ENCODE measurements at regions not wholly inside any gene's neighbourhood (a gene's known extent, or its start where the extent isn't known, plus 50 kb on each side); places are given as distances from the start of the nearest gene placed in this dataset.
A peak's percentile ranks its signal among the peaks of the same experiment; 100 is the strongest.

DNA sequence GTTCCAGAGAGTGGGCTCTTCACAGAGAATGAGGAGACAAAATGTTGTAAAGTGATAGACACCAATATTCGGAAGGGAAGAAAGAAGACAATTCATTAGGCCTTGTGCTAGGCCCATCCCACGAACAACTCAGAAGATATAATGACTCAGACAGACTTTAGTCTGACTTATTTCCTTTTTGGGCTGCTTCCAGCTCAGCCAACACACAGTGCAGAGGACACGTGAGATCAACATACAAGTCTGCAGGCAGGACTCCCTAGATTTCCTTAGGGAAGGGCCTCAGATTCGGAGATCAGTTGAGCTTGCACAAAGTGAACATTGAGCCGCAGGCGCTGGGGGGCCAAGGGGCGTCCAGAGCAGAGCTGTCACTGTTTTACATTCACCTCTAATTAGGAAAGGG, 290.7 kb upstream of the TENM3 start:
- no peak for DNase-seq (ENCODE audit: low read depth)

DNA sequence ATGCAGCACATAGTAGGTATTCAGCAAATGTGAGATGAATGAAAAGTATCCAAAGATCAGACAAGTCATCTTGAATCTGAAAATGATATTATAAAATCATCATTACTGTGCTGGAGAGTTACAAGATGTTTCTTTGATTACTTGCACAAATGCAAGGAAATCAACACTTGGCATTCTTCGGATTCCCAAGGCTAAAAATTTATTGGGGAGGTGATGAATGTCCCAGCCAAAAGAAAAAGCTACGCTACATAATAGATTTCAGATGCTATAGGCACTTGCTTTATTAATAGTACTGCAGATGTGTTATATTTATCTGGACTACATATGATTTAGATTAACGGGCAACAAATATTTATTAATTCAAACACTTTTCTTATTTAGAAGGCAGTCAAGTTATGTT, 286.7 kb upstream of the TENM3 start:
- no peak for DNase-seq (ENCODE audit: low read depth)

DNA sequence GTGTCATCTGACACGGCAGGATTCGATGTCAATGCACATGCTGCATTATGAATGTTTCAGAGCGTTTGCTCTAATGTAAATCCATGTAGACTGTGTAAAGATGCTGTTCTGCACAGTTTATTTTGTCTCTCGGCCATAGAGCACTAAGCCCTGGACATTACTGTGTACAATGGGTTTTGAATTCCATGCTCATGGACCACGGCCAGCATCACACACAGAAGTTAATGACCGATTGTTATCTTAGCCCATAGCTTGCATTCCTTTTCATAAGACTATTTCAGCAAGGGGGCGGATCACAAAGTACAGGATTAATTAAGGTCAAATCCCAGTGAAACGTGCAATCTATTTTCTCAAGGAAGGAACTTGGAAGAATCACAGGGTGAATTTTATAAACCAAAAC, 286.1 kb upstream of the TENM3 start:
- peak; percentile 69 for DNase-seq (ENCODE audit: low read depth)

DNA sequence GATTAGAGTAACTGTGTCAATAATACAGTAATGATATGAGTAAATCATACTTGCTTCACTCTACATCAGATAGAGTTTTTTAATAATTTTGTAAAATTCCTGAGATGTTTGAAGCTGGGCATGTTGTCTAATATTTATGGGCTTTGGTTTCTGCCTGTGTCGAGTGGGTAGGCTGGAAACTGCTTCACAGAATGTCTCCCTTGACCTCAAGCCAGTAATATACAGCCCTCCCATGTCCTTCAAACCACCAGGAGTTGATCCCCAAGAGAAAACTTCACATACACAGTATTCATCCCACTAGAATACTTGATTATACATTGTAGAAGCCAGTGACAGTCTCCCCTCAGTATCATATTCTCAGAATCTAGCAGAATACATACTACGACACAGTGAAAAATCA, 284.8 kb upstream of the TENM3 start:
- DNase-seq (ENCODE audit: low read depth): no peak

DNA sequence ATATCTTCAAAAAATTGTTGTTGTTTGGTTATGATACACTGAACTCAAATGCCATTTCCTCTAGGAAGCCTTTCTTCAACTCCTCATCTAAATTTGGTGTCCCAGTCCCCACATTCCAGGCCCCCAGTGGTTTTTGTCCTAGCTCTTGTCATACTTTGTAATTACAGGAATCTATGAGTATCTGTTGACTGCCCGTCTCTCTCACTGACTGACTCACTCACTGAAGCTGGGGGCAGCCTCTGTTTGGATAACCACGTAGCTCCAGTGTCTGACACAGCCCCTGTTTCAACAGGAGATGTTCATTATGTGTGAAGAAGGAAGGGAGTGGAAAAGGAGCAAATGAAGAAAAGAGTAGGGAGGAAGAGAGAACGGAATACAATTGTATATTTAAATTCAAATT, 284.1 kb upstream of the TENM3 start:
- peak; percentile 66 for DNase-seq (ENCODE audit: low read depth)

DNA sequence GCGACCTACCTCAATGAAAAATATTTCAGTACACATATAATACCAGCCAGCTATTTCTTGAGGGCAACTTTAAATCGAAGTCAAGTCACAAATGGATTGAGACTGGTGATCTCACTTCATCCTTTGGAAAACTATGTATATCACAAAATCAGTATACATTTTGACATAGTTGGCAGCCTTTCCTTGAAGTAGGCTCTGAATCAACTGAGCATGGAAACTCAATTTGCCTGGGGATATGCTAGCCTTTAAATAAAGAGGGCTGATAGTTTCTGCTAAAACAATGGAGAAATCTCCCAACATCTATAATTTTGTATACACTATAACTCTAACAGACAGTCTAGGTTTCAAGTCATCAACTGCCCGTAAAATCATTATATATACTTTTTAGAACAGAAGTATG, 282.8 kb upstream of the TENM3 start:
- DNase-seq (ENCODE audit: low read depth): no peak

DNA sequence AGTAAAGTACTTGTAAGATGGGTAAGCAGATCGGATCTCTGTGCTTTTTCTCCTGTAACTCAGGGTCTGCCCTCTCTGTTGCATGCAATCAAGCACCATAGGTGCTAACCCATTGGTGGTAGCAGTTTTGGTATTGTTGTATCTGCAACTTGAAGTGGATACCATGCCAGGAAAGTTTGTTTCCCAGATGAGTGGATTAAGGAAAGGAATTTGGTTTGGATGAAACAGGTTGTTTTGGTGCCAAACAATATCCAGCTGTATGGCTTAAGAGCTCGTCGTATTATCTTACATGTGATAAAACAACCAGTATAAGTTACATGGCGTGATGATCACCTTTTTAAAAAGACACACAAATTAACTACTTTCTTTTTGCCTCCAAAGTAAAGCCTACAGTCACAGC, 280.9 kb upstream of the TENM3 start:
- DNase-seq (ENCODE audit: low read depth): no peak

DNA sequence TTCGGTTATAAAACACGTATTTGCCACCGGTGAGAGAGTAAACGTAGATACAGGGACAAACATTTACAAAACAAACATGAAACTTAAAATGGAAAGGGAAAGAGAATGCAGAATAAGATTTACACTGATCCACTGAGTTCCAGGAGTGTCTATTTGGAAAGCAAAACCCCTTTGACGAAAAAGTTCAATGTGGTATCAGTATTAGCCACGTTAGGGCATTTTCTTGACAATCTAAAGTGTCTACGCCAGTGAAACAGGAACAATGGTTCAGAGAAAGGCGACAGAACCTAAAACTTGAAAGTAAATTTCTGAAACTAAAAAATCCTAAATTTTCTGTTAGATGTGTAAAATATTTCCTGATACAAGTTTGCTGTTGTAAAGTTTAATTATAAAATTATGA, 278.5 kb upstream of the TENM3 start:
- no peak for DNase-seq (ENCODE audit: low read depth)

DNA sequence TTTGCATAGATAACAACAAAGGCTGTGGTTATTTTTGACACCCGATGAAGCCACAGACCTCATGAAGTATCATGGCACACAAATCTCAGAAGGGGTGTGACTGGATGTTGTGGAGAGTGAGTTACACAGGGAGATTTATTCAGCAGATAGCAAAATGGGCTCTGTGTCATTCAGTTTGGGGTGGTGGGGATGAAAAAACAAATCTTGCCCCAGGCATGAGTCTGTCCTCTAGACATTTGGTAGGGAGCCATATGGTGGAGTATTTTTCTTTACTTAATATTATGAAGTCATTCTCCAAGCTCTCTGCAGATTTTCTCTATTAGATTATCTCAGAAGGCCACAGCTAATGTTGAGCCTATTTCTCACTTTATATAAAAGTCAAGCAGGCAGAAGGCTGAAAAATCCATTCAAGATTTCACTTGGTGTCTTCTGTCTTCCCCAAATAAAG, 277.1 kb upstream of the TENM3 start:
- DNase-seq (ENCODE audit: low read depth): peak; percentile 64

DNA sequence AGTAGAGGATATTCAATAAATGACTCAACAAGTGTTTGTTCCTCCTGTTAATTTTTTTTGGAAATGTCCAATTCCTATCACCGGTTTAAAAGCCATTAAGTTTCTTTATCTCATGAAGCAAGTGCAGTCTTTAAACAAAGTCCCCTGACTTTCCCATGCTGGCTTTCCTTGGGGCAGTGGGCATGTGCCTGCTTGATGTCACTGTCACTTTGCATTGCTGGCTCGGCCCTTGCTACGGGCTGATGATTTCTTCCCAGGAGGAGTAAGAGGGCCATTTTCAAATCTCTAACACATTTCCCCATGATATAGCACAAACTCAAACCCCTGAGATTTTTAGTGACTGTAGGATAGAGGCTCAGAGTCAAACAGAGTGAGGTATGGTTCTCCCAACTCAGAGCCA, 275.8 kb upstream of the TENM3 start:
- DNase-seq (ENCODE audit: low read depth): no peak

DNA sequence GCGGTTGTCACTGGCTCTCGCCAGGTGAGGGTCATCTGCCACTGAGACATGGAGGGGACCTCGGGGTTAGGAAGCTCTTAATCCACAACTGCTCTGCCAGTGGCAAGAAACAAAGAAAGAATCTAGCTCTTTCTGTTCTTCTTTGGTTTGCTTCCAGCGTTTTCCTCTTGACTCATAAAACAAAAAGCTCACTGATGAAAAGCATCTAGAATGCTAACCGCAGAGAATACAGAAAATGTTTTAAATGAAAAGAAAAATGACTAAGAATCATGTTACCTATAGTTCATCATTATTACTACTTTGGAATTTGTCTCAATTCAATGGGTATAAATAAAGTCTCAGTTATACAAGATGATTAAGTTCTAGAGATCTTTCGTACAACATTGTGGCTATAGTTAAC, 274.8 kb upstream of the TENM3 start:
- peak; percentile 50 for DNase-seq (ENCODE audit: low read depth)

DNA sequence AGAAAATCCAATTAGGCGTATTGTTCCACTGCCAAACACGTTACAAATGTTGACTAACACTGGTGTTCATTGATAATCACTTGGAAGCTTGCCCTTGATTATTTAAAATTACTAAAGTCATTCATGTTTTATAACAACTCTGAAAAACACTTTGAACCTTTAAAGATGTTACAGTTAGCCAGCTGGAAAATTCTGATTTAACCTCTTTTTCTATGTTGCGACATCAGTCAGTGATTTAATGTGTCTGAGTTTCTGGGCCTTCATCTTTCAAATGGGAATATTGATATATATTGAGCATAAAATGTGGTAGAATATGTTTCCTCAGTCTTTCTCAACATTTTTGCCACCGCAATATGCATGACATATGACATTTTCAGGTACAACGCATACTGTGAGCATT, 274.1 kb upstream of the TENM3 start:
- no peak for DNase-seq (ENCODE audit: low read depth)

DNA sequence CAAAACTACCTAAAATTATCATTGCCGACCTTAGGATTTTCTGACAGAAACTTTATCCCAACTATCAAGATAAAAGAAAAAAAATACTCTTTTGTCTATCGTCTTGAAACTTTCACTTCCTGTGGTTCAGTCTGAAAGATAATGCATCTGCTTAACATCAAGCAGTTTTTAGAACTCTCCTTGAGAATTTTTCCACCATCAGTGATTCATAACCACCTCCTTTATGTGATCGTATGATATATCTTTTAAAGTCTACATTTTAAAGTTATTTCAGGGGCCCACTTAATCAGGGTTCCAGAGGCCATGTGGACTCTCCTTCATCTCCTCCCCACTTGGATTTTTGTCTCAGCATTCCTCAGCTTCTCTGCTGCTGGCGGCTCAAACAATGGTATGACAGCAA, 272.8 kb upstream of the TENM3 start:
- DNase-seq (ENCODE audit: low read depth): no peak

DNA sequence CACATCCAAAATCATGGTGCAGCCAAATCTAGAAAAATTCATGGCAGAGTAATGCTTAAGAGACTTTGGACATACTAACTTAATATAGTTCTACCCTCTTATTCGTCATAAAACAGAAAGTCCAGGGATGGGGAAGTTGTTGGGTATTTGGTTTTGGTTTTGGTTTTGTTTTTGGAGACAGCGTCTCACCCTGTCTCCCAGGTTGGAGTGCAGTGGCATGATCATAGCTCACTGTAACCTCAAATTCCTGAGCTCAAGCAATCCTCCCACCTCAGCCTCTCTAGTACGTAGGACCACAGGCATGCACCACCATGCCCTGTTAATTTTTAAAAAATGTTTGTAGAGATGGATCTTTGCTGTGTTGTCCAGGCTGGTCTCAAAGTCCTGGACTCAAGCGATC, 271.8 kb upstream of the TENM3 start:
- DNase-seq (ENCODE audit: low read depth): no peak

DNA sequence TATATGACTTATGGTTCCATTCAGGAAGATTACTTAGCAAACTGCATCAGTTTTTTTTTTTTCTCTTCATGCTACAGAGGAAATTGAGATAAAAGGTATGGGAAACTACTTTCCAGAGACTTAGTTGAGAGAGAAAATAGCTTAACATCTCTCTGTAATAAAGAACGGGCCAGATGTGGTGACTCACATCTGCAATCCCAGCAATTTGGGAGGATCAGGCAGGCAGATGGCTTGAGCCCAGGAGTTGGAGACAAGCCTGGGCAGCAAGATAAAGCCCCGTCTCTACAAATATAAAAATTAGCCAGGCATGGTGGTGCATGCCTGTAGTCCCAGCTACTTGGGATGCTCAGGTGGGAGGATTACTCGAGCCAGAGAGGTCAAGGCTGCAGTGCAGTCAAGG, 271.2 kb upstream of the TENM3 start:
- no peak for DNase-seq (ENCODE audit: low read depth)

DNA sequence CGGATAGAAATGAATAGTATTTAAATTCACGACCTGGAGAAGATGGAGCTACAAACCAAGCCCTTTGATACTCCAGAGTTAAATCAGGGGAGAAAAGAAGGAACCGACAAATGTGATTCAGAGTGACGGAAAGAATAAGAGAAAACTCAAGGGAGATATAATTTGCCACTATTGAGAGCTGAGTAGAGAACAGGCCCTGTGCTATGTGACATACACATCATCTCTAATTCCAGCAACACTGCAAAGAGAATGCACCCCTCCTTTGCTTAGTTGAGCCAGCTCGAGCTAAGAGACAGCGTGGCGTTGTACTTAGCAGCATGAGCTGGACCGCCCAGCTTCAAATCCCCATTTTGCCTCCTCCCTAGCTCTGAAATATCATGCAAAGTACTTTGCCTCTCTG, 266.4 kb upstream of the TENM3 start:
- no peak for DNase-seq (ENCODE audit: low read depth)

DNA sequence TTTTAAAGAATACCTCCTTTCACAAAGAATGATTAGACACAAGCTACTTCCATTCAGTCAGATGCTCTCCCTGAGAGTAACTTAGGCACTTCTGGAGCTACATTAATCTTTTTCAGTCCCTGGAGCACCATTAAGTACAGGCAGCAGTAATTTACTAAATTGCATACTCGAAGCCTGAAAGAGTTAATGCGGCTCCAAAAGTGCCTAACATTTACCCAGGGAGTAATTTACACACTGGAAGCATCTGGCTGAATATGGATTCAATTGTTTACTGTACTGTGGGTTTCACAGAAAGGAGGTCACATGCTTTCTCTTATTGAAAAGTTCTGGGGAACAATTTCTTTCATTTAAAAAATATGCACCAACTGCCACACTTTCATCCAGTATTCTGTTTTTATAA, 260.8 kb upstream of the TENM3 start:
- DNase-seq (ENCODE audit: low read depth): no peak

DNA sequence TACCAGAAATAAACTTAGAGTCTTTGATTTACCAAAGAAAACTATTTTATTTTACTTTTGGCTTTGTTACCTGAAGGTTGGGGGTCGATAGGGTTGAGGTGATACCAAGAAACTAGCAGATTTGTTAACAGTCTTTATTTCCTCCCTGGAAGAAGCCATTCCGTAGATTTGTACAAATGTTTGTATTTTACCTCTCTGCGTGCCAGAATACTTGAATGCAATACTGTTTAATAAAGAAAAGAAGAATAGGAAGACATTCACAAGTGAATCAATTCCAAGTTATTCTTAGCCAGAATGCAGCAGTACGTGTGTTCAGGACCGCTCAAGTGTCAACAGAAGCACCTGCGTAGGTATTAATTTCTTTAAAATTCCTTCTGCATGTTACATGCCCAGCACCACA, 260.3 kb upstream of the TENM3 start:
- no peak for DNase-seq (ENCODE audit: low read depth)

DNA sequence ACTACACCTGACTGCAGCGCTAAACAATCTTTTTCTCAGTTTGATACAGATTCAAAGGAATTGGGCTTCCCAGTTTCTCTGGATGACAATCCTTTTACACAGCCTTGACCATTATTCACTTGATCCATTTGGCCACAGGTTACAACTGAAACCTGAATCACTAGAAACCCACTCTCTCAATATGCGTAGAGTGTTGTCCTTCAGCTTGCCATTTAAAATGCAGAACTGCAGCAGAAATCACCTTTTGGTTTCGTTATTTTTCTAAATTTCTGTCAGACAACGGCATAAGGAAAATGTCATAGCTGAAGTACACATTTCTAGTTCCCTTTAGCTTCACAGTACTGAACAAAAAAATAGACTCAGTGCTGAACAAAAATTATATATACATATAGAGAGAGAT, 255.8 kb upstream of the TENM3 start:
- DNase-seq (ENCODE audit: low read depth): no peak

DNA sequence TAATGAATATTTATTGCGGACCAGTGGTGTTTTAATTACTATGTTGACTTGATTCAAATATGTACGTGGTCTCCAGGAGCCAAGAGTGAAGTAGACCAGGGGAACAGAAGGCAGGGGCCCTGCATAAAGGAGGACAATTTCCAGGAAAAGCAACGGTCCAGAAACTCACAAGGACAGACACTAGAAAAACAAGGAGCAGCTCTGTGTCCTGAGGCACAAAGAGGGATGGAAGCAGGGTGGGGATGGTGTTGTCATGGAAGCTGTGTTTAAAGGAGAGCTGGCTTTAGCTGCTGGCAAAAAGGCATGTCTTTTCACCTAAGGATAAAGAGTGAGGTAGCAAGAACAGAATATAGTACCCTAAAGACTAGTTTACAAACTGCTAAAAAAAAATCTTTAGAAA, 254.1 kb upstream of the TENM3 start:
- no peak for DNase-seq (ENCODE audit: low read depth)

DNA sequence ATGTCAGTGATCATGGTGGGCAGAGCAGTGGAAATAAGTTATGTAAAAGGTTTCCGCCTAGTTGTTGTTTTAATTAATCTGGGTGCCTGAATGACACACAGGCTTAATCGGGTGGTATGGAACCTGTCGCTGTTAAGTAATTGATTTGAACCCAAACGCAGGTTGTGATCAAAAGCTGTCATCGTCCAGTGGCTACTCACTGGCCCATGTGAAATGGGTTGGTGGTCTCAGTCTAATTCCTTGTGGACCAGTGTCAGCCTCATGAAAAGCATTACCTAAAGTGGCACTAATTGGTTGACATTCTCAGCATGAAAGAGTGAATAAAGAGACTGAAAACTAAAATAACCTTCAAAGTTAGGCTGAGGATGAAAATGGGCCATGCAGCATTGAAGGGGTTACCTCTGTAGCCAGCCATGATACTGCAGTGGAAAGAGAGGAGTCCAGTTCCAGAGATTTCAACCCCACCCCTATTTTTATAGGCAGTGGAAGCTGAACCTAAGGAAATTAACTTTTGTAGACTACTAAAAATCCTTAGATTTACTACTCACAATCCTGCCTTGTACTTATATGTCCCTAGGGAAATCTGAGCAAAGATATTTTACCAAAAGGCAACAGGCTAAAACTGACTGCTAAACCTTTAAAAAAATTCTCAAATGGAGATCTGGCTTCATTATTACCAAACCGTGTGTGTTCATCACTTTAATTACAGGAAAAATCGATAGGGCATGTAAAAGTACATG, 251.7 kb upstream of the TENM3 start:
- no peak for DNase-seq (ENCODE audit: low read depth)

DNA sequence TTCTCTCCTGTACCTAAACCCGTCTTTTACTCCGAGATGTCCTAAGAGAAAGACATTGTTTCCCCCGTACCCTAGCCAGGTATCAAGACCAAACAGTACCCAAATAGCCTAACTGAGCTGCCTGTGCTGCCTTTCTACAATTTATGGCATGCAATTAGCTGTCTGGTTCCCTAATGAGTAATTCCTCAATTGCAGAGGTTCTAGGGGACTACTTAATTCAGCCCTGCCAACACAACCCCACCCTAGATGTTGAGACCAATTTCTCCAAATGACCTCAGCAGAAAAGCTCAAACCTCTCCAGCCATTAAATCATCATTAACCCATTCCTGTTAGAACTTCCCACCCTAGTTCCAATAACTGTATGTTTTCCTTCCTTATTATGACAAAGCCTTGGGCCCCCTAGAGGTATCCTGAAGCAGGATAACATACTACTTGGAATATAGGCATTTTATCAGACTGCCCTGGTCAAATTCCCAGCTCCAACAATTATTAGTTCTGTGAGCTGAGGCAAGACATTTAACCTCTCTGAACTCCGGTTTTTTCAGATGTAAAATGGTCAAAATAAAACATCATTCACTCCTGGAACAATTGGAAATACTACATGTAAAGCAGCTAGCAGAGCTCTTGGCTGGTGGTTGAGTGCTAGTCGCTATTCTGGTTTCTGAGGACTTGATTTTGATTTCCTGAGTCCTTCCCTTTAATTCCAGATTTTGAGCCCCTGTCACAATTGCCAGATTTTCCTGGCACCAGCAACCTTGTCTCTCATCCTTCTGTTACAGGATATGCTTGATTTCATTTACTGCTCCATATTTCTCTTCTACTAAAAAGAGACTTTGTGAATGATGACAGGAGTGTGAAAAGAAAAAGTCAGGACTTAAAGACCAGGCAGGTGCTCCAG, 244.6 kb upstream of the TENM3 start:
- no peak for DNase-seq (ENCODE audit: low read depth)

DNA sequence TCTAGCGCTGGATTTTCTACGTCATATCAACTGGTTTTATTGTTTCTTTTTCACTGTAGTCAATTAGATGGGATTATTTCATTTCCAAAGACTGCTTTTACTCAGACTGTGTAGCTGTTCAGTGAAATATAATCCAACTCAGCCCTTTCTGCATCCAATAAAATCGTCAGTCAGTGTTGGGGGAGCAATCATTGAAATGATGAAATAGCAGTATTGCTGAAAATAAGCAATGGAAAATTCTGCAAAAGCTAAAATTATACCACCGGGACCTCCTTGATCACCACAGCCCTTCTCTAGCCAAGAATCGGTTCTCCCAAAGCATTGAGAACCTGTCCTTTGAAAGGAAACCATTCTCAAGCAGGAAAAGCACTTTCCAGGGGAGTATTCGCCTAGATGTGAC, 243.1 kb upstream of the TENM3 start:
- no peak for DNase-seq (ENCODE audit: low read depth)

DNA sequence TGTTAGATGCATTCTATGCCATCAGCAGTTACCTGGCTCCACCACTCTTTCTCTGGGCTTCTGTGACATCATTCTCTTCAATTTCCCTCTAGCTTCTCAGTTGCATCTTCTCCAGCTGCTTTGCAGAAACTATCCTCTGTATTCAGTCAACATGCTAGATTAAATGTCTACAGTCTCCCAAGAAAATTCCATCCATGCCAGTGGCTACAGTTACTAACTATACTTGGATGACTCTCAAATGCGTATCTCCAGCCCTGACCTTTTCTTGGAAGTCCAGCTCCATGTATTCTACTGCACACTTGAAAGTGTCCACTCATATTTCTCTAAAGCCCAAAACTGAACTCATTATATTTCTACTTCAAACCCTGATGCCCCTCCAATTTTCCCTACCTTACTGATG, 232.3 kb upstream of the TENM3 start:
- DNase-seq (ENCODE audit: low read depth): no peak

Data from HS-27A (cell line).